ENCODE measurements at regions not wholly inside any gene's neighbourhood (a gene's known extent, or its start where the extent isn't known, plus 50 kb on each side); places are given as distances from the start of the nearest gene placed in this dataset.

- TF ChIP-seq CTCF (conservative IDR thresholded peaks at IDR 0.05 in 1 of 2, IDR thresholded peaks at IDR 0.05 in 1 of 2; ENCODE audit: extremely low read depth in 1 of 2, insufficient read depth in 1 of 2, low read depth in 1 of 2, low read length in 2 of 2) (no peak), EZH2 (IDR thresholded peaks at IDR 0.05; ENCODE audit: borderline replicate concordance, low read length) (no peak)
Observed at GRCh38 chr3:35849496-35849895, 210.2 kb downstream of the ARPP21 start.
